ENCODE measurements at regions not wholly inside any gene's neighbourhood (a gene's known extent, or its start where the extent isn't known, plus 50 kb on each side); places are given as distances from the start of the nearest gene placed in this dataset.

GRCh38 chr6:5937936-5938706 is 68.6 kb downstream of the NRN1 start:
- Histone ChIP-seq H3K4me3 (ENCODE audit: low read depth, low read length) (no peak overlapping the region), H3K27me3 (replicated peaks) (no peaks in the 10 kb centered on the region), H3K36me3 (replicated peaks) (no peaks in the 10 kb centered on the region), H3K27ac (no peak overlapping the region)
- in situ Hi-C loops (cut with HindIII; ENCODE audit: low pct_ligation_motif_present, low sequenced_read_pairs): no loop called here
- no peak for DNase-seq
- TF ChIP-seq, protein P1, sequence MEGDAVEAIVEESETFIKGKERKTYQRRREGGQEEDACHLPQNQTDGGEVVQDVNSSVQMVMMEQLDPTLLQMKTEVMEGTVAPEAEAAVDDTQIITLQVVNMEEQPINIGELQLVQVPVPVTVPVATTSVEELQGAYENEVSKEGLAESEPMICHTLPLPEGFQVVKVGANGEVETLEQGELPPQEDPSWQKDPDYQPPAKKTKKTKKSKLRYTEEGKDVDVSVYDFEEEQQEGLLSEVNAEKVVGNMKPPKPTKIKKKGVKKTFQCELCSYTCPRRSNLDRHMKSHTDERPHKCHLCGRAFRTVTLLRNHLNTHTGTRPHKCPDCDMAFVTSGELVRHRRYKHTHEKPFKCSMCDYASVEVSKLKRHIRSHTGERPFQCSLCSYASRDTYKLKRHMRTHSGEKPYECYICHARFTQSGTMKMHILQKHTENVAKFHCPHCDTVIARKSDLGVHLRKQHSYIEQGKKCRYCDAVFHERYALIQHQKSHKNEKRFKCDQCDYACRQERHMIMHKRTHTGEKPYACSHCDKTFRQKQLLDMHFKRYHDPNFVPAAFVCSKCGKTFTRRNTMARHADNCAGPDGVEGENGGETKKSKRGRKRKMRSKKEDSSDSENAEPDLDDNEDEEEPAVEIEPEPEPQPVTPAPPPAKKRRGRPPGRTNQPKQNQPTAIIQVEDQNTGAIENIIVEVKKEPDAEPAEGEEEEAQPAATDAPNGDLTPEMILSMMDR (IDR thresholded peaks at IDR 0.05; ENCODE audit: low read depth, low read length, missing control alignments): no peak

DNA sequence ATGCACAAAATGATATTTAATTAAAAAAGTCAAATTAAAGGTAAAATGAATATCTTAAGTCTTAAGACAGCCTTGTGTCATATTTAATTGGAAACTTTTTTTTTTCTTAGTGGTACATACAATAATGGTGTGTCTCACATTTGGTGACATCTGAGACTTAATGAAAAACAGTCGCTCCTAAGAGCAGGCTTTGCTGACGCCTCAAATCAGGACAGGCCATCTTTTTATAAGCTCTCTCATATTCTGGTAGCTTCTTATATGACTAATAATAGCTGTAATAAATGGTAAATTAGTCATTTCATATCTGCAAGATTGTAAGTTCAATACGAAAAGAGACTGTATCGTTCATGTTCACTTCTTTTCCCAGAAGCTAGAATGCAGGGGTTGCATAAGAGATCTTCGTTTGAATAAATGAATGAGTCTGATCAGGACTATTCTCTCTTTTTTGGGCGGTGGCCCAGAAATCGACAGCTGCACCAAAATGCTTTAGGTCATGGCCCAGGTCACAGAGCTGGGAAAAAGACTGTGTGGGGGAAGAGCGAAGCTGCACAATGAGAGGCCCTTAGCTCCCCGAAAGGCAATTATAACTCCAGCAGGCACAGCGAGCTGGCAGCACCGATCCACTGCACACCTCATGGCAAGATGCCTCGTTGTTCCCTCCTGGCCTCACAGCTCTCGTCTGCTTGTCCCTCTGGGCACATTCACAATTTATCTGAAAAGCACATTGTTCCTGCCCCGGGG is 69.4 kb downstream of the NRN1 start:
- in situ Hi-C loops (cut with HindIII; ENCODE audit: low pct_ligation_motif_present, low sequenced_read_pairs): no loop called here
- TF ChIP-seq, protein P1 (IDR thresholded peaks at IDR 0.05; ENCODE audit: low read depth, low read length, missing control alignments): no peak
- Histone ChIP-seq H3K36me3 (replicated peaks) (no peaks in the 10 kb centered on the region), H3K27me3 (replicated peaks) (no peaks in the 10 kb centered on the region), H3K4me3 (ENCODE audit: low read depth, low read length) (no peak overlapping the region), H3K27ac (no peak overlapping the region)
- no peak for DNase-seq

DNA sequence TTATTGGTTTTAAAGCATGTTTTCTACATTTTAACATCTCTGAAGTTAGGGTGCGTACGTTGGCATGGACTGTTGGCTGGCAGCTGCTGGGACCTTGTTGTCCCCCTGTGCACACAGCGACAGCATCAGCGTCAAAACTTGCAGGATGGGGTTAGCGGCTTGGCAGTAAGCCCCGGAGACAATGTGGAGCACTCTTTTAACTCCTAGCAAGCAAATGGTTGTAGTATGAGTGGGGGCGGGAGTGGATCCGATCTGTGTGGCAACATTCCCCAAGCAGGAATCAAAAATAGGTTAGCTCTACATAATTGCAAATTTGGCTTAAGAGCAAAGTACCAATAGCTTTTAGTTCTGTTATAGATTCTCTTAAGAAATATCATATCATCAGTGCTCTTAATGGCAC is 70.1 kb downstream of the NRN1 start:
- no peak for DNase-seq
- no peak overlapping the region for H3K4me3 ChIP-seq (ENCODE audit: low read depth, low read length)
- TF ChIP-seq, protein P1 (IDR thresholded peaks at IDR 0.05; ENCODE audit: low read depth, low read length, missing control alignments): no peak
- H3K36me3 ChIP-seq (replicated peaks): no peaks in the 10 kb centered on the region
- H3K27me3 ChIP-seq (replicated peaks): no peaks in the 10 kb centered on the region
- no peak overlapping the region for H3K27ac ChIP-seq
- in situ Hi-C loops (cut with HindIII; ENCODE audit: low pct_ligation_motif_present, low sequenced_read_pairs): no loop called here

DNA sequence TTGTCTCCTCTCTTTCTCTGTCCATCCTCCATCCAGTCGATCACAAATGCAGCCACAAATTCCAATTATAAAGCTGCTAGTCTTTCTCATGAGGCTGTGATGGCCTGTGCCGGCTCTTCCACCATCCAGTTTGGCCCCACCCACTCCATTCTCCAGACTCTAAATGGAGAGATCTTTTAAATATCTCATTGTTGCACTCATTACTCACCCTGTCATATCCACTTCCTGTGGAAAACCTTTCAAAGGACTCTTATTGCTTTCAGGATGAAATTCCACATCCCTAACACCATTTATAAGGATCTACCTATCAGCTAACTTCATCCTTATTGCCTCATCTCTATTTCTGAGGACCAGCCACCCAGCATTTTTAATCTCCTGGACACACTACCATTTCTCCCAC is 70.6 kb downstream of the NRN1 start:
- in situ Hi-C loops (cut with HindIII; ENCODE audit: low pct_ligation_motif_present, low sequenced_read_pairs): no loop called here
- Histone ChIP-seq H3K27me3 (replicated peaks) (no peaks in the 10 kb centered on the region), H3K36me3 (replicated peaks) (no peaks in the 10 kb centered on the region), H3K4me3 (ENCODE audit: low read depth, low read length) (no peak overlapping the region), H3K27ac (no peak overlapping the region)
- DNase-seq: no peak
- TF ChIP-seq, protein P1 (IDR thresholded peaks at IDR 0.05; ENCODE audit: low read depth, low read length, missing control alignments): no peak

DNA sequence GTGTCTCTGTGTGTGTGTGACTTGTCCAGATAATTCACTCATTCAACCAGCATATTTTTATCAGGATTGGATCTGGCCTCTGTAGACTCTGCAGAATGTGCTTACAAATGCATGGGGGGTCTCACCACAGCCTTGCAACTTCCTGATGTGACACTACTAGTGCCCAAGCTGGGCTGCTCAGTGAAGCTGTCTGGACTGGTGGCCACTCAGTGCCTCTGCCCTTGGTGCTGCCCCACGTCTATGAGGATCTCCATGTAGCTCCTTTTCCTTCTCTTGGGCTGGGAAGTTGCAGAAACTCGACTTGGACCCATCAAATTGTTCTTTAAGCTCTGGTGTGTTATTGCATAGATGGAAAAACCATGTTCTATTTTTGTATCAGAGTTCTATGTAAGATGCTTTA is 75.8 kb downstream of the NRN1 start:
- in situ Hi-C loops (cut with HindIII; ENCODE audit: low pct_ligation_motif_present, low sequenced_read_pairs): no loop called here
- DNase-seq: no peak
- no peaks in the 10 kb centered on the region for H3K27me3 ChIP-seq (replicated peaks)
- no peak overlapping the region for H3K4me3 ChIP-seq (ENCODE audit: low read depth, low read length)
- TF ChIP-seq, protein P1 (IDR thresholded peaks at IDR 0.05; ENCODE audit: low read depth, low read length, missing control alignments): no peak
- H3K36me3 ChIP-seq (replicated peaks): no peaks in the 10 kb centered on the region
- no peak overlapping the region for H3K27ac ChIP-seq
